K562 (cell line): ENCODE measurements at regions not wholly inside any gene's neighbourhood (a gene's known extent, or its start where the extent isn't known, plus 50 kb on each side); places are given as distances from the start of the nearest gene placed in this dataset.

Source experiments
- ATAC-seq: fragments of 200-7000 bp; cut with Tn5 transposase; 3 replicates; pipeline ENCODE4 v1.9.1; 2020; ENCODE audit warnings: moderate library complexity
- BruUV-seq: library from RNA; stranded (reverse); fragments of 400-500 nt; replicated peaks from 2 replicates; lab custom pipeline; 2021; lab: Mats Ljungman, UMichigan
- CTCF ChIA-PET: fragments of 300-600 bp; formaldehyde crosslinking; extraction: SDS; loops from one replicate; lab custom pipeline; 2021; ENCODE audit warnings: low intra/inter-chr PET ratio; lab: Yijun Ruan, JAX
- POLR2A ChIA-PET: fragments of 300-600, 350-650 bp; sonication (Branson Sonifier 250); formaldehyde crosslinking; extraction: SDS; loops from one replicate; lab custom pipeline; 2021; ENCODE audit warnings: antibody characterized with exemption, inconsistent platforms; lab: Yijun Ruan, JAX
- DNase-seq, 4 experiments: peaks; one replicate each; pipeline versions ENCODE4 v3.0.0 to v3.0.0-alpha.2; 2011 to 2018; ENCODE audit warnings: low spot score in 3 of 4, mixed read lengths in 3 of 4; ENCODE audit errors: extremely low read depth in 1 of 4
- FAIRE-seq: peaks from 2 replicates; lab custom pipeline; 2011; peaks lifted over from hg19 to GRCh38; lab: Jason Lieb, UNC
- H2AFZ ChIP-seq: 2 replicates; pipeline ENCODE4 v1.6.0; 2011; ENCODE audit warnings: low read depth, low read length, control low read depth, inconsistent platforms
- H3K27ac ChIP-seq: fragments of 200-600 bp; 3 replicates; pipeline ENCODE4 v1.8.0; 2011; ENCODE audit warnings: low read depth, mild to moderate bottlenecking, control low read depth, inconsistent platforms, low read length, moderate library complexity, mixed read lengths; ENCODE audit errors: extremely low read depth
- H3K27me3 ChIP-seq, 2 experiments: fragments of 300-600 bp in 1 of 2; 2 replicates in 1 of 2; 3 replicates in 1 of 2; pipeline versions ENCODE4 v1.6.0 to v1.8.0; 2011; ENCODE audit warnings: inconsistent platforms in 2 of 2, low read length in 2 of 2, mild to moderate bottlenecking in 1 of 2, mixed read lengths in 1 of 2, moderate library complexity in 1 of 2; ENCODE audit not compliant: control insufficient read depth in 2 of 2, insufficient read depth in 2 of 2
- H3K36me3 ChIP-seq: fragments of 300-600 bp; 3 replicates; pipeline ENCODE4 v1.8.0; 2011; ENCODE audit warnings: mild to moderate bottlenecking, low read length, inconsistent platforms; ENCODE audit not compliant: control insufficient read depth, insufficient read depth
- H3K4me1 ChIP-seq, 2 experiments: fragments of 200-600 bp in 1 of 2; replicated peaks in 1 of 2; 2 replicates in 1 of 2; 3 replicates in 1 of 2; pipeline versions ENCODE4 v1.5.1 to v1.8.0; 2011; ENCODE audit warnings: inconsistent platforms in 2 of 2, low read length in 2 of 2, mild to moderate bottlenecking in 1 of 2, mixed read lengths in 1 of 2, moderate library complexity in 1 of 2; ENCODE audit not compliant: control insufficient read depth in 2 of 2, insufficient read depth in 2 of 2
- H3K4me2 ChIP-seq: 2 replicates; pipeline ENCODE4 v1.6.1; 2011; ENCODE audit warnings: low read length, control low read depth, inconsistent platforms, mixed read lengths; ENCODE audit not compliant: insufficient read depth
- H3K4me3 ChIP-seq: fragments of 200-600 bp; sonication (generic), shearing (Covaris generic); 2 replicates; pipeline ENCODE4 v1.5.1; 2016; ENCODE audit warnings: control low read depth, inconsistent platforms
- H3K79me2 ChIP-seq: fragments of 200-600 bp; 3 replicates; pipeline ENCODE4 v1.8.0; 2011; ENCODE audit warnings: low read length, inconsistent platforms; ENCODE audit not compliant: control insufficient read depth, insufficient read depth
- H3K9ac ChIP-seq, 2 experiments: 2 replicates each; pipeline versions ENCODE4 v1.6.0 to v1.6.1; 2011; ENCODE audit warnings: low read depth in 2 of 2, low read length in 2 of 2, control low read depth in 1 of 2, inconsistent platforms in 1 of 2, mild to moderate bottlenecking in 1 of 2, mixed read lengths in 1 of 2; ENCODE audit not compliant: insufficient read depth in 1 of 2
- H3K9me1 ChIP-seq: one replicate; pipeline ENCODE4 v1.6.0; 2011; ENCODE audit warnings: inconsistent platforms, mild to moderate bottlenecking, low read length, moderate library complexity; ENCODE audit not compliant: control insufficient read depth, insufficient read depth
- H3K9me3 ChIP-seq: replicated peaks from 2 replicates; pipeline ENCODE4 v1.5.1; 2011; ENCODE audit warnings: low read depth, low read length, inconsistent platforms; ENCODE audit not compliant: control insufficient read depth, insufficient read depth
- H4K20me1 ChIP-seq: replicated peaks from 2 replicates; pipeline ENCODE4 v1.6.1; 2011; ENCODE audit warnings: low read length, inconsistent platforms, mixed read lengths; ENCODE audit not compliant: control insufficient read depth, insufficient read depth
- ARNT ChIP-seq, 2 experiments: fragments of 450-650 bp; IDR thresholded peaks; 2 replicates each; pipeline ENCODE4 v1.6.1; 2016; ENCODE audit warnings: mild to moderate bottlenecking in 1 of 2
- CHCHD3 ChIP-seq: fragments of 250-450 bp; sonication (Bioruptor Pico); IDR thresholded peaks from 2 replicates; pipeline ENCODE4 v2.1.2; 2022; ENCODE audit warnings: mild to moderate bottlenecking
- CSDE1 ChIP-seq, 2 experiments: fragments of 450-650 bp; IDR thresholded peaks; 2 replicates each; pipeline ENCODE4 v1.6.1; 2016; ENCODE audit warnings: mild to moderate bottlenecking in 1 of 2
- GTF2F1 ChIP-seq: IDR thresholded peaks from 2 replicates; pipeline ENCODE4 v1.6.1; 2011; ENCODE audit warnings: low read depth, low read length, improper control_type of control experiment
- HDGF ChIP-seq: fragments of 450-650 bp; IDR thresholded peaks from 2 replicates; pipeline ENCODE4 v1.6.1; 2016
- HNRNPK ChIP-seq: fragments of 200-400 bp; formaldehyde crosslinking; IDR thresholded peaks from one replicate; pipeline ENCODE4 v1.6.1; 2018; ENCODE audit warnings: mild to moderate bottlenecking, low read depth, low read length; ENCODE audit not compliant: poor library complexity, severe bottlenecking
- KLF1 ChIP-seq: fragments of 450-650 bp; IDR thresholded peaks from 2 replicates; pipeline ENCODE4 v1.6.1; 2016; ENCODE audit warnings: missing genetic modification characterization, missing compliant biosample characterization
- MAZ ChIP-seq, 2 experiments: fragments of 450-650 bp in 1 of 2; sonication (generic) in 1 of 2; formaldehyde crosslinking; IDR thresholded peaks in 1 of 2; conservative IDR thresholded peaks in 1 of 2; 2 replicates each; pipeline versions ENCODE4 v1.4.0 to v1.5.0; 2020; ENCODE audit warnings: mild to moderate bottlenecking in 1 of 2, missing genetic modification reagents in 1 of 2
- NELFE ChIP-seq: IDR thresholded peaks from 2 replicates; pipeline ENCODE4 v1.6.1; 2011; ENCODE audit warnings: mild to moderate bottlenecking; ENCODE audit not compliant: insufficient read depth, insufficient read length
- NFIC ChIP-seq: fragments of 450-650 bp; IDR thresholded peaks from 2 replicates; pipeline ENCODE4 v1.6.1; 2017; ENCODE audit warnings: mild to moderate bottlenecking, inconsistent platforms
- RFX5 ChIP-seq: IDR thresholded peaks from 2 replicates; pipeline ENCODE4 v1.6.1; 2011; ENCODE audit warnings: low read depth, mild to moderate bottlenecking, improper control_type of control experiment, low read length
- TBP ChIP-seq: optimal IDR thresholded peaks from 2 replicates; pipeline ENCODE3; 2011; ENCODE audit warnings: low read depth, low read length, improper control_type of control experiment
- ZNF124 ChIP-seq: sonication (generic); formaldehyde crosslinking; IDR thresholded peaks from 2 replicates; pipeline ENCODE4 v1.8.1; 2022; ENCODE audit warnings: missing genetic modification reagents
- WGBS: fragments of 100-300 bp; shearing (Covaris generic); methylation state at CpG from one replicate; pipeline ENCODE4 v1.1.6; 2016; ENCODE audit warnings: low coverage, mixed read lengths; ENCODE audit not compliant: insufficient coverage; ENCODE audit errors: missing lambda C conversion rate; 5-methylcytosine and 5-hydroxymethylcytosine counted together
- in situ Hi-C: fragments of 300-500 bp; cut with MboI; formaldehyde crosslinking; loops from 4 replicates; pipeline ENCODE4 v1.15.0; 2018; ENCODE audit warnings: inconsistent platforms, mixed read lengths
- intact Hi-C: fragments of 100-400 bp; cut with micrococcal nuclease; formaldehyde crosslinking; loops from 2 replicates; pipeline ENCODE4 v1.14.2; 2022
- TF ChIP-seq, protein P1 (sequence below): fragments of 250-450 bp; sonication (Bioruptor Pico); IDR thresholded peaks from 2 replicates; pipeline ENCODE4 v1.9.0; 2021; ENCODE audit warnings: mild to moderate bottlenecking
- TF ChIP-seq, protein P2 (sequence below): fragments of 250-450 bp; sonication (Bioruptor Pico); IDR thresholded peaks from 2 replicates; pipeline ENCODE4 v1.6.1; 2021; ENCODE audit warnings: mild to moderate bottlenecking

DNA sequence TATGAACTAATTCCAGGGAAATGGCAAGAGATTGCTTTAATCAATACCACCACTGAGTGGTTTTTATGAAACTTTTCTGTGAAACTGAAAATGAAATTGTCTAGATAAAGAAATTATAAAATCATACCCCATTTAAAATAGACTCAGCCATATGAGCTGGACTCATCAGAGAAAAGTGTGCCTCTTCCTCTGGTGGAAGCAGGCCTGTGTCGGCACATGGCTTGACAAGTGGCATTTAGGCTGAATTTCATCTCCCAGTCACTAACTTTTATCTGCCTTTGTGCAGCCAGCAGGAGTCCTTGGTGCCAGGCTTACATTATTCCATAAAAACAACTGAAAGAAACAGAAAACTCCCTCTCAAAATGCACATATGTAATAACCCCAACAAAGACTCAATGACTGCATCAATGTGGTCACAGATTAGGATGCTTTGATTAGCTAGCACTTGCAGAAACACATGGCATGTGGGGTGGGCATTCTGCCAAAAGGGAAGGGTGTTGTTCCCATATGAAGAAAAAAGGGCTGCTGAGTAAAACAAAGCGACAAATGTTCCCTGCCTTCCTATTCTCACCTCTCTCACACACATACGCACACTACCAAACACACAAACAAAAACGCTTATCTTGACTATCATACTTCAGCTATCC, 232.3 kb downstream of the PABPC4L start:
- Histone ChIP-seq H3K9ac (no peak overlapping the region), H2AFZ (no peak overlapping the region), H3K27me3 (no peaks in the 10 kb centered on the region), H3K4me1 (no peaks in the 10 kb centered on the region), H3K4me3 (no peak overlapping the region), H4K20me1 (no peaks in the 10 kb centered on the region), H3K36me3 (no peaks in the 10 kb centered on the region), H3K4me2 (no peak overlapping the region), H3K9me3 (no peaks in the 10 kb centered on the region), H3K27ac (no peak overlapping the region), H3K9me1 (no peaks in the 10 kb centered on the region), H3K79me2 (no peaks in the 10 kb centered on the region)
- FAIRE-seq (no peak), DNase-seq (peak in 2 of 4 experiments; percentile 2 to 7), ATAC-seq (no peak)
- TF ChIP-seq NFIC (peak; percentile 55; the same call in 1 of the 2 replicates), CSDE1 (IDR thresholded peaks at IDR 0.05) (no peak)
- BruUV-seq = no TSS peak
- in situ Hi-C loops (no loop called here), intact Hi-C loops (no loop called here)
- ChIA-PET POLR2A (no interaction called here), CTCF (no interaction called here)
- WGBS = 2% methylated on average over 4 of the region's 4 CpGs

DNA sequence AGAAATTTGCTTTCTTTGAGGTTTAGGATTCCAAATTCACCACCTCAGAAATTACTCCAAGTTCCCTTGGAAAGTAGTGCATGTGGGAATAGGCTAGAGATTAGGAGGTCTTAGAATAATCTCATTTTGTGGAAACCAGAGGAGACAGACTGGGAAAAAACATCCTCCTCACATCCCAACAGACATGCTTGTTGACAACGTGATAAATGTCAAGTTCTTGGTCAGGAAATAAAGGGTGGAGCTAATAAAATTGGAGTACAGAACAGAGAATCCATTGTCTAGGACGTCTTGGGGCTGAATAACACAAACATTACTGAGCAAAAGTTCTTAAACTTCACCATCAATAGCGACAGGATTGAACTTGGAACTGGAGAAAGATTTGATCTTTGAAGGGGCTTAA, 233.4 kb downstream of the PABPC4L start:
- Histone ChIP-seq H4K20me1 (no peaks in the 10 kb centered on the region), H3K4me1 (no peaks in the 10 kb centered on the region), H3K4me3 (no peak overlapping the region), H3K27me3 (no peaks in the 10 kb centered on the region), H2AFZ (no peak overlapping the region), H3K9me3 (no peaks in the 10 kb centered on the region), H3K36me3 (no peaks in the 10 kb centered on the region), H3K4me2 (no peak overlapping the region), H3K9ac (no peak overlapping the region), H3K79me2 (no peaks in the 10 kb centered on the region), H3K27ac (no peak overlapping the region), H3K9me1 (no peaks in the 10 kb centered on the region)
- in situ Hi-C loops = no loop called here
- DNase-seq (no peak), FAIRE-seq (no peak), ATAC-seq (no peak)
- intact Hi-C loops = no loop called here
- no TSS peak for BruUV-seq
- 0% methylated on average over 3 of the region's 3 CpGs for WGBS
- TF ChIP-seq, protein P1, sequence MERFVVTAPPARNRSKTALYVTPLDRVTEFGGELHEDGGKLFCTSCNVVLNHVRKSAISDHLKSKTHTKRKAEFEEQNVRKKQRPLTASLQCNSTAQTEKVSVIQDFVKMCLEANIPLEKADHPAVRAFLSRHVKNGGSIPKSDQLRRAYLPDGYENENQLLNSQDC (CRISPR knock-in tag) = no peak
- TF ChIP-seq NELFE (no peak), RFX5 (no peak), CHCHD3 (CRISPR knock-in tag) (no peak), HNRNPK (no peak), TBP (no peak), ARNT (IDR thresholded peaks at IDR 0.05) (no peak), GTF2F1 (no peak), ZNF124 (CRISPR knock-in tag) (no peak), HDGF (no peak), MAZ (CRISPR knock-in tag; conservative IDR thresholded peaks at IDR 0.05 in 1 of 2, IDR thresholded peaks at IDR 0.05 in 1 of 2) (no peak), KLF1 (tag) (no peak)
- TF ChIP-seq, protein P2, sequence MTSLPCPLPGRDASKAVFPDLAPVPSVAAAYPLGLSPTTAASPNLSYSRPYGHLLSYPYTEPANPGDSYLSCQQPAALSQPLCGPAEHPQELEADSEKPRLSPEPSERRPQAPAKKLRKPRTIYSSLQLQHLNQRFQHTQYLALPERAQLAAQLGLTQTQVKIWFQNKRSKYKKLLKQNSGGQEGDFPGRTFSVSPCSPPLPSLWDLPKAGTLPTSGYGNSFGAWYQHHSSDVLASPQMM (CRISPR knock-in tag) = no peak
- ChIA-PET POLR2A (no interaction called here), CTCF (no interaction called here)
